HL-60 (cell line): ENCODE measurements at regions not wholly inside any gene's neighbourhood (a gene's known extent, or its start where the extent isn't known, plus 50 kb on each side); places are given as distances from the start of the nearest gene placed in this dataset.

Experiments used
- DNase-seq, 2 experiments: peaks; one replicate each; pipeline ENCODE4 v3.0.0-alpha.2; 2010 to 2020; ENCODE audit warnings: low read depth in 1 of 2, low spot score in 1 of 2
- H3K27ac ChIP-seq: fragments of 250-450 bp; sonication (Bioruptor Pico); replicated peaks from 2 replicates; pipeline ENCODE4 v1.5.1; 2020; ENCODE audit warnings: mild to moderate bottlenecking, moderate library complexity
- H3K27me3 ChIP-seq: fragments of 250-450 bp; sonication (Bioruptor Pico); 2 replicates; pipeline ENCODE4 v1.5.1; 2021; ENCODE audit warnings: mild to moderate bottlenecking, moderate library complexity; ENCODE audit not compliant: insufficient read depth, poor library complexity, severe bottlenecking
- H3K4me3 ChIP-seq: replicated peaks from 2 replicates; pipeline ENCODE4 v1.5.1; 2011; ENCODE audit warnings: mild to moderate bottlenecking, control low read depth, low read length; ENCODE audit not compliant: insufficient read depth
- CTCF ChIP-seq: IDR thresholded peaks from one replicate; pipeline ENCODE4 v1.5.1; 2011; ENCODE audit warnings: low read length, control low read depth, inconsistent platforms; ENCODE audit not compliant: insufficient read depth
- GABPA ChIP-seq: IDR thresholded peaks from 2 replicates; pipeline ENCODE4 v1.6.1; 2012; ENCODE audit warnings: low read depth
- POLR2AphosphoS5 ChIP-seq: IDR thresholded peaks from 2 replicates; pipeline ENCODE4 v1.6.1; 2012; ENCODE audit warnings: low read depth
- REST ChIP-seq: IDR thresholded peaks from 2 replicates; pipeline ENCODE4 v1.6.1; 2012; ENCODE audit warnings: low read depth; ENCODE audit not compliant: insufficient replicate concordance
- SPI1 ChIP-seq: IDR thresholded peaks from 2 replicates; pipeline ENCODE4 v1.6.1; 2012; ENCODE audit warnings: low read depth, mild to moderate bottlenecking, borderline replicate concordance

GRCh38 chr9:72458153-72458552, 63.3 kb upstream of the TMC1 start:
- TF ChIP-seq GABPA (no peak), POLR2AphosphoS5 (no peak), SPI1 (no peak), CTCF (no peak), REST (no peak)
- DNase-seq, result no peak
- no peak overlapping the region for H3K4me3 ChIP-seq
- H3K27me3 ChIP-seq, result no peaks in the 10 kb centered on the region
- H3K27ac ChIP-seq, result no peak overlapping the region

- no peak for TF ChIP-seq CTCF
- TF ChIP-seq GABPA, result no peak
- TF ChIP-seq POLR2AphosphoS5, result no peak
- no peak for TF ChIP-seq REST
- TF ChIP-seq SPI1, result no peak
These were observed 64.0 kb upstream of the TMC1 start for GRCh38 chr9:72457366-72457765.

GRCh38 chr9:72454871-72455491, 66.4 kb upstream of the TMC1 start:
- no peak for DNase-seq
- TF ChIP-seq CTCF (no peak), GABPA (no peak), REST (no peak), SPI1 (no peak), POLR2AphosphoS5 (no peak)
- Histone ChIP-seq H3K27ac (no peak overlapping the region), H3K4me3 (no peak overlapping the region), H3K27me3 (no peaks in the 10 kb centered on the region)

More at GRCh38 chr9:72457366-72457765, 64.0 kb upstream of the TMC1 start:
- Histone ChIP-seq H3K4me3 (no peak overlapping the region), H3K27ac (no peak overlapping the region), H3K27me3 (no peaks in the 10 kb centered on the region)
- DNase-seq, result no peak
